HepG2 (cell line): ENCODE measurements at regions not wholly inside any gene's neighbourhood (a gene's known extent, or its start where the extent isn't known, plus 50 kb on each side); places are given as distances from the start of the nearest gene placed in this dataset.
A peak's percentile ranks its signal among the peaks of the same experiment; 100 is the strongest.

ENCODE experiments used
- ATAC-seq: fragments of 200-7000 bp; cut with Tn5 transposase; 3 replicates; pipeline ENCODE4 v1.9.1; 2020; ENCODE audit warnings: mild to moderate bottlenecking, moderate library complexity
- BruUV-seq: library from RNA; stranded (reverse); fragments of 400-500 nt; replicated peaks from 2 replicates; lab custom pipeline; 2021; lab: Mats Ljungman, UMichigan
- CTCF ChIA-PET: fragments of 300-600 bp; formaldehyde crosslinking; extraction: SDS; loops from one replicate; lab custom pipeline; 2021; ENCODE audit warnings: low total read pairs, inconsistent platforms, low intra/inter-chr PET ratio; lab: Yijun Ruan, JAX
- POLR2A ChIA-PET: fragments of 350-600 bp; sonication (Branson Sonifier 250); formaldehyde crosslinking; loops from one replicate; lab custom pipeline; 2020; ENCODE audit warnings: antibody characterized with exemption, inconsistent platforms; lab: Yijun Ruan, JAX
- DNase-seq: peaks from one replicate; pipeline ENCODE4 v3.0.0-alpha.2; 2015; ENCODE audit warnings: low spot score
- FAIRE-seq: peaks from 3 replicates; lab custom pipeline; 2011; peaks lifted over from hg19 to GRCh38; lab: Jason Lieb, UNC
- H2AFZ ChIP-seq: one replicate; pipeline ENCODE4 v1.6.1; 2011; ENCODE audit warnings: low read length, inconsistent platforms
- H3K27ac ChIP-seq: fragments of 300-600 bp; 3 replicates; pipeline ENCODE4 v1.8.0; 2011; ENCODE audit warnings: mixed run types, mild to moderate bottlenecking, mixed read lengths, low read length, inconsistent platforms; ENCODE audit not compliant: insufficient read depth; ENCODE audit errors: extremely low read length
- H3K27me3 ChIP-seq, 2 experiments: fragments of 200-600 bp in 1 of 2; 2 replicates in 1 of 2; 3 replicates in 1 of 2; pipeline versions ENCODE4 v1.6.0 to v1.8.0; 2011; ENCODE audit warnings: low read length in 2 of 2, mild to moderate bottlenecking in 2 of 2, moderate library complexity in 2 of 2, inconsistent platforms in 1 of 2; ENCODE audit not compliant: insufficient read depth in 2 of 2, control insufficient read depth in 1 of 2
- H3K36me3 ChIP-seq, 2 experiments: fragments of 200-600 bp in 1 of 2; replicated peaks in 1 of 2; 2 replicates in 1 of 2; 3 replicates in 1 of 2; pipeline versions ENCODE4 v1.5.1 to v1.8.0; 2011; ENCODE audit warnings: low read length in 2 of 2, inconsistent platforms in 1 of 2; ENCODE audit not compliant: insufficient read depth in 2 of 2, control insufficient read depth in 1 of 2
- H3K4me1 ChIP-seq: 2 replicates; pipeline ENCODE4 v1.5.1; 2012; ENCODE audit warnings: low read length, inconsistent platforms; ENCODE audit not compliant: insufficient read depth
- H3K4me2 ChIP-seq: 2 replicates; pipeline ENCODE4 v1.6.0; 2011; ENCODE audit warnings: low read depth, low read length, inconsistent platforms
- H3K4me3 ChIP-seq, 3 experiments: fragments of 200-600 bp in 1 of 3; sonication (generic), shearing (Covaris generic) in 1 of 3; replicated peaks in 1 of 3; 2 replicates each; pipeline ENCODE4 v1.5.1; 2011 to 2016; ENCODE audit warnings: low read length in 3 of 3, inconsistent platforms in 2 of 3, low read depth in 2 of 3, mild to moderate bottlenecking in 2 of 3, control low read depth in 1 of 3, mixed read lengths in 1 of 3; ENCODE audit not compliant: insufficient read depth in 1 of 3
- H3K79me2 ChIP-seq: one replicate; pipeline ENCODE4 v1.6.1; 2011; ENCODE audit warnings: low read length, inconsistent platforms; ENCODE audit not compliant: insufficient read depth
- H3K9ac ChIP-seq: 2 replicates; pipeline ENCODE4 v1.6.0; 2011; ENCODE audit warnings: mild to moderate bottlenecking, low read depth, low read length, inconsistent platforms; ENCODE audit not compliant: insufficient read depth
- H3K9me3 ChIP-seq: 2 replicates; pipeline ENCODE4 v1.5.1; 2012; ENCODE audit warnings: mild to moderate bottlenecking, low read length
- H4K20me1 ChIP-seq: 2 replicates; pipeline ENCODE4 v1.6.0; 2011; ENCODE audit warnings: inconsistent platforms, mild to moderate bottlenecking, low read length, moderate library complexity; ENCODE audit not compliant: insufficient read depth
- GATAD1 ChIP-seq: IDR thresholded peaks from 2 replicates; pipeline ENCODE4 v1.6.1; 2016; ENCODE audit warnings: missing genetic modification reagents, missing compliant biosample characterization
- GRHL1 ChIP-seq: sonication (generic); formaldehyde crosslinking; conservative IDR thresholded peaks from 2 replicates; pipeline ENCODE4 v1.8.0; 2022; ENCODE audit warnings: missing genetic modification reagents
- MAFF ChIP-seq: IDR thresholded peaks from 2 replicates; pipeline ENCODE4 v1.6.1; 2011; ENCODE audit warnings: low read depth, low read length, improper control_type of control experiment
- MAFK ChIP-seq, 2 experiments: IDR thresholded peaks in 1 of 2; conservative IDR thresholded peaks in 1 of 2; 2 replicates each; pipeline ENCODE4 v1.6.1; 2011; ENCODE audit warnings: improper control_type of control experiment in 2 of 2, low read length in 2 of 2
- PHF5A ChIP-seq: IDR thresholded peaks from one replicate; pipeline ENCODE4 v1.6.1; 2018; ENCODE audit warnings: low read depth, missing genetic modification reagents; ENCODE audit not compliant: unreplicated experiment
- REL ChIP-seq: sonication (generic); formaldehyde crosslinking; conservative IDR thresholded peaks from 2 replicates; pipeline ENCODE4 v1.8.0; 2022; ENCODE audit warnings: mild to moderate bottlenecking, missing genetic modification reagents, moderate library complexity
- SMAD9 ChIP-seq: sonication (generic); formaldehyde crosslinking; IDR thresholded peaks from 2 replicates; pipeline ENCODE4 v1.5.1; 2020; ENCODE audit warnings: mild to moderate bottlenecking, missing genetic modification reagents
- TP53 ChIP-seq: sonication (generic); formaldehyde crosslinking; conservative IDR thresholded peaks from 2 replicates; pipeline ENCODE4 v1.4.0; 2020; ENCODE audit warnings: missing genetic modification reagents
- ZKSCAN1 ChIP-seq: fragments of 150-350 bp; IDR thresholded peaks from 2 replicates; pipeline ENCODE4 v1.6.1; 2014; ENCODE audit warnings: low read length
- ZKSCAN8 ChIP-seq: IDR thresholded peaks from 2 replicates; pipeline ENCODE4 v1.6.1; 2016; ENCODE audit warnings: borderline replicate concordance, missing genetic modification reagents, missing compliant biosample characterization
- ZNF234 ChIP-seq: sonication (generic); formaldehyde crosslinking; conservative IDR thresholded peaks from 2 replicates; pipeline ENCODE4 v1.5.1; 2020; ENCODE audit warnings: mild to moderate bottlenecking, missing genetic modification reagents
- ZNF275 ChIP-seq: sonication (generic); formaldehyde crosslinking; IDR thresholded peaks from 2 replicates; pipeline ENCODE4 v1.8.0; 2022; ENCODE audit warnings: missing genetic modification reagents, mild to moderate bottlenecking, inconsistent platforms, borderline replicate concordance
- ZNF770 ChIP-seq: sonication (generic); formaldehyde crosslinking; IDR thresholded peaks from 2 replicates; pipeline ENCODE4 v1.5.0; 2020; ENCODE audit warnings: mild to moderate bottlenecking, missing genetic modification reagents
- ZNF792 ChIP-seq: IDR thresholded peaks from 2 replicates; pipeline ENCODE4 v1.6.1; 2016
- WGBS: methylation state at CpG from one replicate; pipeline ENCODE4 v1.1.6; 2017; ENCODE audit warnings: low lambda C conversion rate; 5-methylcytosine and 5-hydroxymethylcytosine counted together
- in situ Hi-C: cut with HindIII; loops from 2 replicates; pipeline ENCODE4 v1.10.0; 2017; ENCODE audit warnings: low pct_unique_long_range_greater_than_20kb; ENCODE audit not compliant: extremely low pct_ligation_motif_present
- intact Hi-C: fragments of 100-400 bp; cut with micrococcal nuclease; formaldehyde crosslinking; loops from one replicate; pipeline ENCODE4 v1.10.0; 2022; ENCODE audit not compliant: unreplicated experiment

GRCh38 chr16:64312980-64313379 is 808.9 kb downstream of the CDH11 start:
- Histone ChIP-seq H2AFZ (no peak overlapping the region), H3K79me2 (no peaks in the 10 kb centered on the region), H3K4me1 (no peaks in the 10 kb centered on the region), H4K20me1 (no peaks in the 10 kb centered on the region), H3K4me2 (no peak overlapping the region), H3K27me3 (no peaks in the 10 kb centered on the region), H3K9me3 (peaks cover 66% of the 10 kb centered on the region), H3K36me3 (no peaks in the 10 kb centered on the region), H3K4me3 (no peak overlapping the region), H3K9ac (no peak overlapping the region), H3K27ac (no peak overlapping the region)
- WGBS = 10% methylated on average over 2 of the region's 2 CpGs
- intact Hi-C loops (no loop called here), in situ Hi-C loops (no loop called here)
- ATAC-seq = no peak
- no peak for FAIRE-seq
- no TSS peak for BruUV-seq
- ChIA-PET POLR2A (no interaction called here), CTCF (no interaction called here)
- TF ChIP-seq ZNF234 = no peak
- no peak for TF ChIP-seq ZNF770 (CRISPR knock-in tag)
- no peak for DNase-seq

- H3K4me3 ChIP-seq = no peak overlapping the region
- TF ChIP-seq MAFK (conservative IDR thresholded peaks at IDR 0.05 in 1 of 2, IDR thresholded peaks at IDR 0.05 in 1 of 2; ENCODE audit: low read length in 2 of 2) = peak; percentile 53 to 74
- TF ChIP-seq TP53 = no peak
- no peak for TF ChIP-seq GATAD1 (CRISPR knock-in tag)
- TF ChIP-seq ZKSCAN1 = no peak
- TF ChIP-seq GRHL1 (CRISPR knock-in tag) = no peak
- TF ChIP-seq SMAD9 (CRISPR knock-in tag) = no peak
- no peak for TF ChIP-seq ZKSCAN8
- no peak for TF ChIP-seq ZNF792 (CRISPR knock-in tag)
- TF ChIP-seq MAFF = peak; percentile 37; the same call in 1 of the 2 replicates
- TF ChIP-seq ZNF275 (CRISPR knock-in tag) = no peak
- TF ChIP-seq PHF5A (CRISPR knock-in tag) = no peak
- TF ChIP-seq REL (CRISPR knock-in tag) = no peak
- H2AFZ ChIP-seq = no peak overlapping the region
- POLR2A ChIA-PET = no interaction called here
- no peak overlapping the region for H3K27ac ChIP-seq
- no peak overlapping the region for H3K9ac ChIP-seq
- no peak overlapping the region for H3K4me2 ChIP-seq
- no peaks in the 10 kb centered on the region for H3K36me3 ChIP-seq
- CTCF ChIA-PET = no interaction called here
- DNase-seq = no peak
- H3K27me3 ChIP-seq = no peaks in the 10 kb centered on the region
- H4K20me1 ChIP-seq = no peaks in the 10 kb centered on the region
- FAIRE-seq = no peak
- in situ Hi-C loops = no loop called here
- no peaks in the 10 kb centered on the region for H3K79me2 ChIP-seq
- peaks cover 70% of the 10 kb centered on the region for H3K9me3 ChIP-seq
- no peaks in the 10 kb centered on the region for H3K4me1 ChIP-seq
- no TSS peak for BruUV-seq
- intact Hi-C loops = no loop called here
- no peak for ATAC-seq
Measured at GRCh38 chr16:64312292-64312691, 809.6 kb downstream of the CDH11 start.
